ENCODE measurements at regions not wholly inside any gene's neighbourhood (a gene's known extent, or its start where the extent isn't known, plus 50 kb on each side); places are given as distances from the start of the nearest gene placed in this dataset.

GRCh38 chr1:96632045-96632664, 89.4 kb upstream of the PTBP2 start:
- no peak for TF ChIP-seq CTCF (IDR thresholded peaks at IDR 0.05; ENCODE audit: low read length, missing control alignments)
- DNase-seq (ENCODE audit: low read depth): no peak
- no peak overlapping the region for H3K4me3 ChIP-seq (replicated peaks; ENCODE audit: low read depth, low read length)

- no peak for DNase-seq (ENCODE audit: low read depth)
- no peak for TF ChIP-seq CTCF (IDR thresholded peaks at IDR 0.05; ENCODE audit: low read length, missing control alignments)
- H3K4me3 ChIP-seq (replicated peaks; ENCODE audit: low read depth, low read length): no peak overlapping the region
Observed at GRCh38 chr1:96633695-96634094, 87.9 kb upstream of the PTBP2 start.

- H3K4me3 ChIP-seq (replicated peaks; ENCODE audit: low read depth, low read length): no peak overlapping the region
- TF ChIP-seq CTCF (IDR thresholded peaks at IDR 0.05; ENCODE audit: low read length, missing control alignments): no peak
- no peak for DNase-seq (ENCODE audit: low read depth)
Observed at GRCh38 chr1:96634883-96635282, 86.7 kb upstream of the PTBP2 start.

GRCh38 chr1:96641282-96641681, 80.3 kb upstream of the PTBP2 start:
- TF ChIP-seq CTCF (IDR thresholded peaks at IDR 0.05; ENCODE audit: low read length, missing control alignments): no peak
- DNase-seq (ENCODE audit: low read depth): peak; percentile 51
- H3K4me3 ChIP-seq (replicated peaks; ENCODE audit: low read depth, low read length): no peak overlapping the region

GRCh38 chr1:96643519-96643918, 78.1 kb upstream of the PTBP2 start:
- no peak for DNase-seq (ENCODE audit: low read depth)
- no peak overlapping the region for H3K4me3 ChIP-seq (replicated peaks; ENCODE audit: low read depth, low read length)
- no peak for TF ChIP-seq CTCF (IDR thresholded peaks at IDR 0.05; ENCODE audit: low read length, missing control alignments)

GRCh38 chr1:96649301-96649700, 72.3 kb upstream of the PTBP2 start:
- DNase-seq (ENCODE audit: low read depth): no peak
- no peak for TF ChIP-seq CTCF (IDR thresholded peaks at IDR 0.05; ENCODE audit: low read length, missing control alignments)
- H3K4me3 ChIP-seq (replicated peaks; ENCODE audit: low read depth, low read length): no peak overlapping the region

GRCh38 chr1:96651517-96651916, 70.1 kb upstream of the PTBP2 start:
- no peak for TF ChIP-seq CTCF (IDR thresholded peaks at IDR 0.05; ENCODE audit: low read length, missing control alignments)
- no peak overlapping the region for H3K4me3 ChIP-seq (replicated peaks; ENCODE audit: low read depth, low read length)
- no peak for DNase-seq (ENCODE audit: low read depth)
